K562 (cell line): ENCODE measurements at regions not wholly inside any gene's neighbourhood (a gene's known extent, or its start where the extent isn't known, plus 50 kb on each side); places are given as distances from the start of the nearest gene placed in this dataset.

Experiments
- ATAC-seq: fragments of 200-7000 bp; cut with Tn5 transposase; 3 replicates; pipeline ENCODE4 v1.9.1; 2020; ENCODE audit warnings: moderate library complexity
- BruUV-seq: library from RNA; stranded (reverse); fragments of 400-500 nt; replicated peaks from 2 replicates; lab custom pipeline; 2021; lab: Mats Ljungman, UMichigan
- CTCF ChIA-PET: fragments of 300-600 bp; formaldehyde crosslinking; extraction: SDS; loops from one replicate; lab custom pipeline; 2021; ENCODE audit warnings: low intra/inter-chr PET ratio; lab: Yijun Ruan, JAX
- POLR2A ChIA-PET: fragments of 300-600, 350-650 bp; sonication (Branson Sonifier 250); formaldehyde crosslinking; extraction: SDS; loops from one replicate; lab custom pipeline; 2021; ENCODE audit warnings: antibody characterized with exemption, inconsistent platforms; lab: Yijun Ruan, JAX
- DNase-seq, 4 experiments: peaks; one replicate each; pipeline versions ENCODE4 v3.0.0 to v3.0.0-alpha.2; 2011 to 2018; ENCODE audit warnings: low spot score in 3 of 4, mixed read lengths in 3 of 4; ENCODE audit errors: extremely low read depth in 1 of 4
- FAIRE-seq: peaks from 2 replicates; lab custom pipeline; 2011; peaks lifted over from hg19 to GRCh38; lab: Jason Lieb, UNC
- H2AFZ ChIP-seq: 2 replicates; pipeline ENCODE4 v1.6.0; 2011; ENCODE audit warnings: low read depth, low read length, control low read depth, inconsistent platforms
- H3K27ac ChIP-seq: fragments of 200-600 bp; 3 replicates; pipeline ENCODE4 v1.8.0; 2011; ENCODE audit warnings: low read depth, mild to moderate bottlenecking, control low read depth, inconsistent platforms, low read length, moderate library complexity, mixed read lengths; ENCODE audit errors: extremely low read depth
- H3K27me3 ChIP-seq, 2 experiments: fragments of 300-600 bp in 1 of 2; 2 replicates in 1 of 2; 3 replicates in 1 of 2; pipeline versions ENCODE4 v1.6.0 to v1.8.0; 2011; ENCODE audit warnings: inconsistent platforms in 2 of 2, low read length in 2 of 2, mild to moderate bottlenecking in 1 of 2, mixed read lengths in 1 of 2, moderate library complexity in 1 of 2; ENCODE audit not compliant: control insufficient read depth in 2 of 2, insufficient read depth in 2 of 2
- H3K36me3 ChIP-seq: fragments of 300-600 bp; 3 replicates; pipeline ENCODE4 v1.8.0; 2011; ENCODE audit warnings: mild to moderate bottlenecking, low read length, inconsistent platforms; ENCODE audit not compliant: control insufficient read depth, insufficient read depth
- H3K4me1 ChIP-seq, 2 experiments: fragments of 200-600 bp in 1 of 2; replicated peaks in 1 of 2; 2 replicates in 1 of 2; 3 replicates in 1 of 2; pipeline versions ENCODE4 v1.5.1 to v1.8.0; 2011; ENCODE audit warnings: inconsistent platforms in 2 of 2, low read length in 2 of 2, mild to moderate bottlenecking in 1 of 2, mixed read lengths in 1 of 2, moderate library complexity in 1 of 2; ENCODE audit not compliant: control insufficient read depth in 2 of 2, insufficient read depth in 2 of 2
- H3K4me2 ChIP-seq: 2 replicates; pipeline ENCODE4 v1.6.1; 2011; ENCODE audit warnings: low read length, control low read depth, inconsistent platforms, mixed read lengths; ENCODE audit not compliant: insufficient read depth
- H3K4me3 ChIP-seq: fragments of 200-600 bp; sonication (generic), shearing (Covaris generic); 2 replicates; pipeline ENCODE4 v1.5.1; 2016; ENCODE audit warnings: control low read depth, inconsistent platforms
- H3K79me2 ChIP-seq: fragments of 200-600 bp; 3 replicates; pipeline ENCODE4 v1.8.0; 2011; ENCODE audit warnings: low read length, inconsistent platforms; ENCODE audit not compliant: control insufficient read depth, insufficient read depth
- H3K9ac ChIP-seq, 2 experiments: 2 replicates each; pipeline versions ENCODE4 v1.6.0 to v1.6.1; 2011; ENCODE audit warnings: low read depth in 2 of 2, low read length in 2 of 2, control low read depth in 1 of 2, inconsistent platforms in 1 of 2, mild to moderate bottlenecking in 1 of 2, mixed read lengths in 1 of 2; ENCODE audit not compliant: insufficient read depth in 1 of 2
- H3K9me1 ChIP-seq: one replicate; pipeline ENCODE4 v1.6.0; 2011; ENCODE audit warnings: inconsistent platforms, mild to moderate bottlenecking, low read length, moderate library complexity; ENCODE audit not compliant: control insufficient read depth, insufficient read depth
- H3K9me3 ChIP-seq: replicated peaks from 2 replicates; pipeline ENCODE4 v1.5.1; 2011; ENCODE audit warnings: low read depth, low read length, inconsistent platforms; ENCODE audit not compliant: control insufficient read depth, insufficient read depth
- H4K20me1 ChIP-seq: replicated peaks from 2 replicates; pipeline ENCODE4 v1.6.1; 2011; ENCODE audit warnings: low read length, inconsistent platforms, mixed read lengths; ENCODE audit not compliant: control insufficient read depth, insufficient read depth
- CUX1 ChIP-seq: fragments of 200-800 bp; sonication (Bioruptor generic); IDR thresholded peaks from 2 replicates; pipeline ENCODE4 v1.6.1; 2016; ENCODE audit warnings: missing genetic modification characterization, missing compliant biosample characterization
- E2F5 ChIP-seq: sonication (generic); formaldehyde crosslinking; IDR thresholded peaks from 2 replicates; pipeline ENCODE4 v1.8.0; 2022; ENCODE audit warnings: mild to moderate bottlenecking, missing genetic modification reagents
- ZNF583 ChIP-seq: fragments of 250-450 bp; sonication (Bioruptor Pico); IDR thresholded peaks from 2 replicates; pipeline ENCODE4 v1.4.0; 2020
- WGBS: fragments of 100-300 bp; shearing (Covaris generic); methylation state at CpG from one replicate; pipeline ENCODE4 v1.1.6; 2016; ENCODE audit warnings: low coverage, mixed read lengths; ENCODE audit not compliant: insufficient coverage; ENCODE audit errors: missing lambda C conversion rate; 5-methylcytosine and 5-hydroxymethylcytosine counted together
- in situ Hi-C: fragments of 300-500 bp; cut with MboI; formaldehyde crosslinking; loops from 4 replicates; pipeline ENCODE4 v1.15.0; 2018; ENCODE audit warnings: inconsistent platforms, mixed read lengths
- intact Hi-C: fragments of 100-400 bp; cut with micrococcal nuclease; formaldehyde crosslinking; loops from 2 replicates; pipeline ENCODE4 v1.14.2; 2022

- TF ChIP-seq CUX1 (CRISPR knock-in tag) (no peak), ZNF583 (CRISPR knock-in tag) (no peak), E2F5 (CRISPR knock-in tag) (no peak)
- FAIRE-seq (no peak), ATAC-seq (no peak), DNase-seq (no peak)
- BruUV-seq, result no TSS peak
- Histone ChIP-seq H3K4me2 (no peak overlapping the region), H3K4me3 (no peak overlapping the region), H3K4me1 (no peaks in the 10 kb centered on the region), H3K27me3 (peaks cover 4 to 13% of the 10 kb centered on the region in 2 experiments; a peak in 3 of 5 replicates), H4K20me1 (no peaks in the 10 kb centered on the region), H3K9me3 (no peaks in the 10 kb centered on the region), H3K36me3 (no peaks in the 10 kb centered on the region), H3K9ac (no peak overlapping the region), H2AFZ (no peak overlapping the region), H3K27ac (no peak overlapping the region), H3K79me2 (no peaks in the 10 kb centered on the region), H3K9me1 (no peaks in the 10 kb centered on the region)
- intact Hi-C loops, result loop anchor here (10.0 kb wide), 3 partner anchors 242 to 552 kb away; no protein-coding TSS in a partner anchor
- 0% methylated on average over 5 of the region's 7 CpGs for WGBS
- in situ Hi-C loops, result loop anchor here (10.0 kb wide), 2 partner anchors 142 to 422 kb away; no protein-coding TSS in a partner anchor
- ChIA-PET POLR2A (no interaction called here), CTCF (no interaction called here)
Observed at GRCh38 chr19:28876609-28877123, 336.3 kb downstream of the UQCRFS1 start.
